D721Med (cell line): ENCODE measurements at regions not wholly inside any gene's neighbourhood (a gene's known extent, or its start where the extent isn't known, plus 50 kb on each side); places are given as distances from the start of the nearest gene placed in this dataset.
"Not testable (repeated sequence)": the region's sequence is repeated elsewhere in the genome, so short reads cannot be mapped to it uniquely, and the experiment has no call there.

Experiments
- DNase-seq: peaks from one replicate; pipeline ENCODE4 v3.0.0; 2011; ENCODE audit warnings: low spot score; ENCODE audit not compliant: insufficient read length
- FAIRE-seq: peaks from 2 replicates; lab custom pipeline; 2011; peaks lifted over from hg19 to GRCh38; lab: Jason Lieb, UNC
- CTCF ChIP-seq: IDR thresholded peaks from 2 replicates; pipeline ENCODE4 v1.5.1; 2012; ENCODE audit warnings: mild to moderate bottlenecking, control low read depth; ENCODE audit not compliant: insufficient read depth; ENCODE audit errors: missing control alignments

- no peak for TF ChIP-seq CTCF
- FAIRE-seq (no peak), DNase-seq (no peak)
These were observed 326.8 kb upstream of the FRG2C start for GRCh38 chr3:75337226-75337900.

- no peak for FAIRE-seq
These were observed 325.8 kb upstream of the FRG2C start for GRCh38 chr3:75338342-75338741.

GRCh38 chr3:75341324-75342067 is 322.6 kb upstream of the FRG2C start:
- FAIRE-seq (no peak), DNase-seq (no peak)
- TF ChIP-seq CTCF, result no peak

More at GRCh38 chr3:75338342-75338741, 325.8 kb upstream of the FRG2C start:
- no peak for TF ChIP-seq CTCF
- no peak for DNase-seq

- FAIRE-seq, result no peak
- DNase-seq, result no peak
- no peak for TF ChIP-seq CTCF
These were observed 321.7 kb upstream of the FRG2C start for GRCh38 chr3:75342425-75342824.

- DNase-seq, FAIRE-seq: not testable (repeated sequence)
These were observed 313.6 kb upstream of the FRG2C start for GRCh38 chr3:75350536-75350935.

GRCh38 chr3:75362086-75362784 is 301.9 kb upstream of the FRG2C start:
- DNase-seq, FAIRE-seq: not testable (repeated sequence)

GRCh38 chr3:75372964-75373363 is 291.2 kb upstream of the FRG2C start:
- DNase-seq, FAIRE-seq: not testable (repeated sequence)

GRCh38 chr3:75379840-75380239 is 284.3 kb upstream of the FRG2C start:
- FAIRE-seq, DNase-seq: not testable (repeated sequence)

- FAIRE-seq (no peak), DNase-seq (no peak)
- TF ChIP-seq CTCF, result no peak
These were observed 283.8 kb upstream of the FRG2C start for GRCh38 chr3:75380276-75380771.

- not testable (repeated sequence) for DNase-seq, FAIRE-seq
These were observed 280.1 kb upstream of the FRG2C start for GRCh38 chr3:75384016-75384415.

GRCh38 chr3:75388486-75389124 is 275.5 kb upstream of the FRG2C start:
- DNase-seq, FAIRE-seq: not testable (repeated sequence)

- DNase-seq, FAIRE-seq: not testable (repeated sequence)
These were observed 270.8 kb upstream of the FRG2C start for GRCh38 chr3:75393288-75393694.
